Lower lobe of right lung (tissue), 2 donors: ENCODE measurements at regions not wholly inside any gene's neighbourhood (a gene's known extent, or its start where the extent isn't known, plus 50 kb on each side); places are given as distances from the start of the nearest gene placed in this dataset.

Source experiments
- ATAC-seq, 2 donors: fragments of 200-7000 bp; cut with Tn5 transposase; one replicate each; pipeline ENCODE4 v1.9.1; 2020 to 2022; ENCODE audit warnings: mild to moderate bottlenecking in 2 of 2, moderate library complexity in 2 of 2
- DNase-seq: peaks from one replicate; pipeline ENCODE4 v3.0.0-alpha.2; 2020
- H3K27ac ChIP-seq: fragments of 200-600 bp; one replicate; pipeline ENCODE4 v1.8.0; 2022
- H3K27me3 ChIP-seq: fragments of 200-600 bp; one replicate; pipeline ENCODE4 v1.8.0; 2022; ENCODE audit warnings: low read depth
- H3K36me3 ChIP-seq: fragments of 200-600 bp; one replicate; pipeline ENCODE4 v1.8.0; 2022; ENCODE audit warnings: mild to moderate bottlenecking
- H3K4me1 ChIP-seq: fragments of 200-600 bp; one replicate; pipeline ENCODE4 v1.8.0; 2022
- H3K4me3 ChIP-seq: fragments of 200-600 bp; one replicate; pipeline ENCODE4 v1.8.0; 2022; ENCODE audit warnings: mild to moderate bottlenecking
- H3K9me3 ChIP-seq: fragments of 200-600 bp; one replicate; pipeline ENCODE4 v1.8.0; 2022
- CTCF ChIP-seq: fragments of 200-600 bp; IDR thresholded peaks from one replicate; pipeline ENCODE4 v1.8.0; 2022; ENCODE audit warnings: antibody characterized with exemption, mild to moderate bottlenecking
- intact Hi-C: fragments of 100-400 bp; cut with DNase I; formaldehyde crosslinking; loops from one replicate; pipeline ENCODE4 v1.11.0; 2022
- donor health status: DM: no; HTN: yes; CAD: no; lungs with severe emphysema.

- intact Hi-C loops = no loop called here
- no peak for ATAC-seq
- Histone ChIP-seq H3K4me1 (peaks cover 4% of the 10 kb centered on the region), H3K4me3 (no peak overlapping the region), H3K36me3 (no peaks in the 10 kb centered on the region), H3K9me3 (peaks cover 15% of the 10 kb centered on the region), H3K27me3 (no peaks in the 10 kb centered on the region), H3K27ac (no peak overlapping the region)
- no peak for DNase-seq
- no peak for TF ChIP-seq CTCF
Observed at GRCh38 chr6:133730881-133731280, 158.0 kb upstream of the TCF21 start.

GRCh38 chr6:133740218-133740617 is 148.7 kb upstream of the TCF21 start:
- no peak for ATAC-seq
- intact Hi-C loops = no loop called here
- H3K27me3 ChIP-seq = no peaks in the 10 kb centered on the region

GRCh38 chr6:133740816-133741215 is 148.1 kb upstream of the TCF21 start:
- Histone ChIP-seq H3K36me3 (no peaks in the 10 kb centered on the region), H3K4me1 (no peaks in the 10 kb centered on the region), H3K27me3 (no peaks in the 10 kb centered on the region), H3K27ac (no peak overlapping the region), H3K4me3 (no peak overlapping the region), H3K9me3 (no peaks in the 10 kb centered on the region)
- ATAC-seq (no peak), DNase-seq (no peak)
- intact Hi-C loops = no loop called here
- TF ChIP-seq CTCF = no peak

More at GRCh38 chr6:133740218-133740617, 148.7 kb upstream of the TCF21 start:
- no peaks in the 10 kb centered on the region for H3K36me3 ChIP-seq
- H3K4me3 ChIP-seq = no peak overlapping the region
- H3K27ac ChIP-seq = no peak overlapping the region
- TF ChIP-seq CTCF = no peak
- no peak for DNase-seq
- no peaks in the 10 kb centered on the region for H3K9me3 ChIP-seq
- no peaks in the 10 kb centered on the region for H3K4me1 ChIP-seq

- no peaks in the 10 kb centered on the region for H3K36me3 ChIP-seq
- H3K27ac ChIP-seq = no peak overlapping the region
- H3K27me3 ChIP-seq = no peaks in the 10 kb centered on the region
- ATAC-seq = no peak
- TF ChIP-seq CTCF = no peak
- no peaks in the 10 kb centered on the region for H3K4me1 ChIP-seq
- intact Hi-C loops = no loop called here
- H3K9me3 ChIP-seq = no peaks in the 10 kb centered on the region
- H3K4me3 ChIP-seq = no peak overlapping the region
- no peak for DNase-seq
Observed at GRCh38 chr6:133741375-133741861, 147.5 kb upstream of the TCF21 start.

GRCh38 chr6:133743621-133744020 is 145.3 kb upstream of the TCF21 start:
- DNase-seq = no peak
- ATAC-seq = no peak
- Histone ChIP-seq H3K27ac (no peak overlapping the region), H3K4me1 (no peaks in the 10 kb centered on the region), H3K4me3 (no peak overlapping the region), H3K27me3 (no peaks in the 10 kb centered on the region), H3K36me3 (no peaks in the 10 kb centered on the region), H3K9me3 (no peaks in the 10 kb centered on the region)
- no peak for TF ChIP-seq CTCF
- intact Hi-C loops = no loop called here

- Histone ChIP-seq H3K27me3 (no peaks in the 10 kb centered on the region), H3K9me3 (no peaks in the 10 kb centered on the region), H3K4me3 (no peak overlapping the region), H3K4me1 (no peaks in the 10 kb centered on the region), H3K36me3 (no peaks in the 10 kb centered on the region), H3K27ac (no peak overlapping the region)
- ATAC-seq (no peak), DNase-seq (no peak)
- intact Hi-C loops = no loop called here
- no peak for TF ChIP-seq CTCF
Observed at GRCh38 chr6:133746417-133746770, 142.5 kb upstream of the TCF21 start.
